ENCODE measurements at regions not wholly inside any gene's neighbourhood (a gene's known extent, or its start where the extent isn't known, plus 50 kb on each side); places are given as distances from the start of the nearest gene placed in this dataset.

DNA sequence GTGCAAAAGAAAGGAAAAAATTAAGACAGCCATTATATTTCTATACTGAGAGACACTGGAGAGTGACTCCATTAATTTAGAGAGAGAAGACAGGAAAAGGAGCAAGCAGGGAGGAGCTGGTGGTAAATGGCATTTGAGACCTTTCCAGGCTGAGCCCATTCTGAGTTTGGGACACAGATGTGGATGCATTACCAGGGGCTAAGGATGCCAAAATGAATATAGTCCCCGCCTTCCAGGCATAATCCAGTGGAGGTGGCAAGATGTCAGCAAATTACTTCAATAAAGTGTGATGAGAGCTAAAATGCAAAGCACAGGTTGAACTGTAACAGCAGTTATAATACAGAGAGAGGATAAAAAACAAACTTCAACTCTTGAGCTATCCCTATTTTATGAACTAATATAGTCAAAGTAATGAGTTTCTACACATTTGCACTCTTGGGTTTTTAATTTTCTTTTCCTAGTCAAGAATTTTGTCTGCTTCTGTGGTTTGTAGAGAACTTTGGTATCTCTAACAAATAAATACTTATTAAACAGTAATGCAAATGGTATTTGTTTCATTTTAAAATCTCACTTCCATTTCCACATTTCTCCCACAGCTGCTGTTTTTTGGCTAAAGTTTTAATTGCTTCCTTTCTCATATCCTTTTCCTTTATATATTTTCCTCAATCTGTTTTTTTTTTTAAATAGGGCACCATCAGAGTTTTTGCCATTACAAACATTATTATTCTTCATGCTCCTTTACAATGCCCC, 228.2 kb upstream of the KCNK2 start:
- H3K9ac ChIP-seq (ENCODE audit: low read depth, low read length, poor library complexity): no peak overlapping the region
- H3K23ac ChIP-seq (ENCODE audit: low read depth, low read length, poor library complexity): no peak overlapping the region
- H2AK5ac ChIP-seq (ENCODE audit: low read depth, low read length): no peak overlapping the region
- H3K27ac ChIP-seq (replicated peaks; ENCODE audit: low read length): no peak overlapping the region
- H2BK12ac ChIP-seq (ENCODE audit: low read length): no peak overlapping the region
- no peak overlapping the region for H2AFZ ChIP-seq (ENCODE audit: low read length)
- no peak overlapping the region for H3K4ac ChIP-seq (ENCODE audit: low read length)
- no peak overlapping the region for H3K18ac ChIP-seq (ENCODE audit: low read length)
- no peaks in the 10 kb centered on the region for H3K4me1 ChIP-seq (ENCODE audit: control insufficient read depth in 2 of 2, insufficient read depth in 1 of 2, low read depth in 1 of 2, low read length in 2 of 2)
- no peak overlapping the region for H2BK120ac ChIP-seq (ENCODE audit: low read depth, low read length)
- no peak overlapping the region for H4K91ac ChIP-seq (ENCODE audit: low read depth, low read length, poor library complexity)
- no peaks in the 10 kb centered on the region for H3K79me1 ChIP-seq (ENCODE audit: low read depth, low read length)
- no peak overlapping the region for H2BK15ac ChIP-seq (ENCODE audit: low read length)
- H3K14ac ChIP-seq (ENCODE audit: low read length): no peak overlapping the region
- H3K4me2 ChIP-seq (ENCODE audit: insufficient read depth, low read length, poor library complexity, severe bottlenecking): no peak overlapping the region
- H4K8ac ChIP-seq (ENCODE audit: low read depth, low read length): no peak overlapping the region
- DNase-seq (ENCODE audit: low spot score): no peak
- no CpG with 5 or more reads among the region's 1 CpG for WGBS, 2 donors (ENCODE audit: extremely low coverage in 2 of 2, insufficient read length in 2 of 2, insufficient replicate concordance in 1 of 2)
- no peaks in the 10 kb centered on the region for H3K36me3 ChIP-seq (replicated peaks in 1 of 2; ENCODE audit: control insufficient read depth in 2 of 2, insufficient read depth in 2 of 2, low read length in 2 of 2)
- no peak overlapping the region for H2BK5ac ChIP-seq (ENCODE audit: low read length)
- no peaks in the 10 kb centered on the region for H3K9me3 ChIP-seq (replicated peaks in 1 of 2; ENCODE audit: control insufficient read depth in 2 of 2, insufficient read depth in 1 of 2, low read depth in 1 of 2, low read length in 2 of 2)
- H3K4me3 ChIP-seq (ENCODE audit: low read length in 2 of 2): no peak overlapping the region
- H3K27me3 ChIP-seq (ENCODE audit: control insufficient read depth in 3 of 3, insufficient read depth in 3 of 3, low read depth in 1 of 3, low read length in 3 of 3): no peaks in the 10 kb centered on the region

DNA sequence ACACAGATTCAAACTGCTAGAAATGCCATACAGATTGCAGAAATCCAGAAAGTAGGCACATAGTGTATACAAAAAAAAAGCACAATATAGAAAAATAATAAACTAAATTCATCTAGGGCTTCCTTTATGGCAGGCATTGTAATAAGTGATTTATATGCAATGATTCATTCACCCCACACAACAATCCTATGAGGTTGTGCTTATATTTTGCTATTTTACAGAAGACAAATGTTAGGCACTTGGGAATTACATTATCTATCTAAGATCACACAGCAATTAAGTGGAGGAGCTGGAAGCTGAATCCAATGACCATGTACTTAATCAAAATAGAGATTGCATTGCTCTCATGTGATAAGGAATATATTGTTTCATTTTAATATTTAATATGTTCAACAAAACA, 225.7 kb upstream of the KCNK2 start:
- no peak overlapping the region for H2BK15ac ChIP-seq (ENCODE audit: low read length)
- H3K23ac ChIP-seq (ENCODE audit: low read depth, low read length, poor library complexity): no peak overlapping the region
- no peaks in the 10 kb centered on the region for H3K9me3 ChIP-seq (replicated peaks in 1 of 2; ENCODE audit: control insufficient read depth in 2 of 2, insufficient read depth in 1 of 2, low read depth in 1 of 2, low read length in 2 of 2)
- H4K91ac ChIP-seq (ENCODE audit: low read depth, low read length, poor library complexity): no peak overlapping the region
- H3K4me2 ChIP-seq (ENCODE audit: insufficient read depth, low read length, poor library complexity, severe bottlenecking): no peak overlapping the region
- H3K4me1 ChIP-seq (ENCODE audit: control insufficient read depth in 2 of 2, insufficient read depth in 1 of 2, low read depth in 1 of 2, low read length in 2 of 2): no peaks in the 10 kb centered on the region
- DNase-seq (ENCODE audit: low spot score): no peak
- H2AK5ac ChIP-seq (ENCODE audit: low read depth, low read length): no peak overlapping the region
- no peak overlapping the region for H3K9ac ChIP-seq (ENCODE audit: low read depth, low read length, poor library complexity)
- no peak overlapping the region for H2AFZ ChIP-seq (ENCODE audit: low read length)
- no peaks in the 10 kb centered on the region for H3K27me3 ChIP-seq (ENCODE audit: control insufficient read depth in 3 of 3, insufficient read depth in 3 of 3, low read depth in 1 of 3, low read length in 3 of 3)
- no peak overlapping the region for H3K27ac ChIP-seq (replicated peaks; ENCODE audit: low read length)
- no peak overlapping the region for H2BK12ac ChIP-seq (ENCODE audit: low read length)
- no peak overlapping the region for H2BK120ac ChIP-seq (ENCODE audit: low read depth, low read length)
- H2BK5ac ChIP-seq (ENCODE audit: low read length): no peak overlapping the region
- H3K79me1 ChIP-seq (ENCODE audit: low read depth, low read length): no peaks in the 10 kb centered on the region
- H3K18ac ChIP-seq (ENCODE audit: low read length): no peak overlapping the region
- no peak overlapping the region for H3K4me3 ChIP-seq (ENCODE audit: low read length in 2 of 2)
- H3K4ac ChIP-seq (ENCODE audit: low read length): no peak overlapping the region
- no peak overlapping the region for H4K8ac ChIP-seq (ENCODE audit: low read depth, low read length)
- no peak overlapping the region for H3K14ac ChIP-seq (ENCODE audit: low read length)
- H3K36me3 ChIP-seq (replicated peaks in 1 of 2; ENCODE audit: control insufficient read depth in 2 of 2, insufficient read depth in 2 of 2, low read length in 2 of 2): no peaks in the 10 kb centered on the region

GRCh38 chr1:214857716-214858115, 224.8 kb upstream of the KCNK2 start:
- Histone ChIP-seq H4K91ac (ENCODE audit: low read depth, low read length, poor library complexity) (no peak overlapping the region), H3K4me3 (ENCODE audit: low read length in 2 of 2) (no peak overlapping the region), H2BK120ac (ENCODE audit: low read depth, low read length) (no peak overlapping the region), H3K4me2 (ENCODE audit: insufficient read depth, low read length, poor library complexity, severe bottlenecking) (no peak overlapping the region), H3K9ac (ENCODE audit: low read depth, low read length, poor library complexity) (no peak overlapping the region), H3K4me1 (ENCODE audit: control insufficient read depth in 2 of 2, insufficient read depth in 1 of 2, low read depth in 1 of 2, low read length in 2 of 2) (no peaks in the 10 kb centered on the region), H2BK12ac (ENCODE audit: low read length) (no peak overlapping the region), H3K4ac (ENCODE audit: low read length) (no peak overlapping the region), H2AK5ac (ENCODE audit: low read depth, low read length) (no peak overlapping the region), H3K14ac (ENCODE audit: low read length) (no peak overlapping the region), H3K18ac (ENCODE audit: low read length) (no peak overlapping the region), H4K8ac (ENCODE audit: low read depth, low read length) (no peak overlapping the region), H2AFZ (ENCODE audit: low read length) (no peak overlapping the region), H3K27ac (replicated peaks; ENCODE audit: low read length) (no peak overlapping the region), H3K27me3 (ENCODE audit: control insufficient read depth in 3 of 3, insufficient read depth in 3 of 3, low read depth in 1 of 3, low read length in 3 of 3) (no peaks in the 10 kb centered on the region), H2BK5ac (ENCODE audit: low read length) (no peak overlapping the region), H3K9me3 (replicated peaks in 1 of 2; ENCODE audit: control insufficient read depth in 2 of 2, insufficient read depth in 1 of 2, low read depth in 1 of 2, low read length in 2 of 2) (no peaks in the 10 kb centered on the region), H2BK15ac (ENCODE audit: low read length) (no peak overlapping the region), H3K23ac (ENCODE audit: low read depth, low read length, poor library complexity) (no peak overlapping the region), H3K36me3 (replicated peaks in 1 of 2; ENCODE audit: control insufficient read depth in 2 of 2, insufficient read depth in 2 of 2, low read length in 2 of 2) (no peaks in the 10 kb centered on the region), H3K79me1 (ENCODE audit: low read depth, low read length) (no peaks in the 10 kb centered on the region)
- no CpG with 5 or more reads among the region's 3 CpGs for WGBS, 2 donors (ENCODE audit: extremely low coverage in 2 of 2, insufficient read length in 2 of 2, insufficient replicate concordance in 1 of 2)
- no peak for DNase-seq (ENCODE audit: low spot score)

DNA sequence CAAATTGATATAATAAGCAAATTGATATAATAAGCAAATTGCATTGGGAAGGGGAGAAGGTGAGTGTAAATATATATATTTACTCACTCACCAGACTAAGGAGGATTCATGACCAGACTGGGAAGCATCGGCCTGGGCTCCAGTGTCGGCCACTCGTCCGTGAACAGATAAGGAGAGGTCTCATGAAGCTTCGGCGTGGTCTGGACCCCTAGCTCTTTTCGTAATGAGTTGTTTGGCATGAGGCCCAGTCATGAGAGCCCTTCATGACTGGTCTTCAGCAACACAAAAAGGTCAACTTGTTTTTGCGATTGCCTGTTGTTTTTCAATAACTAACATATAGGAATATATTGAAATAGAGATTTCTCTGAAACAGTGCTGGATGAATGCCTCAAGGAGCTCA, 222.9 kb upstream of the KCNK2 start:
- no peak overlapping the region for H2BK120ac ChIP-seq (ENCODE audit: low read depth, low read length)
- H3K14ac ChIP-seq (ENCODE audit: low read length): no peak overlapping the region
- no peaks in the 10 kb centered on the region for H3K79me1 ChIP-seq (ENCODE audit: low read depth, low read length)
- H2BK12ac ChIP-seq (ENCODE audit: low read length): no peak overlapping the region
- H2BK5ac ChIP-seq (ENCODE audit: low read length): no peak overlapping the region
- no CpG with 5 or more reads among the region's 8 CpGs for WGBS, 2 donors (ENCODE audit: extremely low coverage in 2 of 2, insufficient read length in 2 of 2, insufficient replicate concordance in 1 of 2)
- no peak overlapping the region for H4K8ac ChIP-seq (ENCODE audit: low read depth, low read length)
- H3K27ac ChIP-seq (replicated peaks; ENCODE audit: low read length): no peak overlapping the region
- no peak overlapping the region for H2AFZ ChIP-seq (ENCODE audit: low read length)
- no peak overlapping the region for H2AK5ac ChIP-seq (ENCODE audit: low read depth, low read length)
- H2BK15ac ChIP-seq (ENCODE audit: low read length): no peak overlapping the region
- H3K4ac ChIP-seq (ENCODE audit: low read length): no peak overlapping the region
- H3K23ac ChIP-seq (ENCODE audit: low read depth, low read length, poor library complexity): no peak overlapping the region
- no peaks in the 10 kb centered on the region for H3K9me3 ChIP-seq (replicated peaks in 1 of 2; ENCODE audit: control insufficient read depth in 2 of 2, insufficient read depth in 1 of 2, low read depth in 1 of 2, low read length in 2 of 2)
- H3K4me2 ChIP-seq (ENCODE audit: insufficient read depth, low read length, poor library complexity, severe bottlenecking): no peak overlapping the region
- H3K27me3 ChIP-seq (ENCODE audit: control insufficient read depth in 3 of 3, insufficient read depth in 3 of 3, low read depth in 1 of 3, low read length in 3 of 3): no peaks in the 10 kb centered on the region
- no peaks in the 10 kb centered on the region for H3K4me1 ChIP-seq (ENCODE audit: control insufficient read depth in 2 of 2, insufficient read depth in 1 of 2, low read depth in 1 of 2, low read length in 2 of 2)
- no peaks in the 10 kb centered on the region for H3K36me3 ChIP-seq (replicated peaks in 1 of 2; ENCODE audit: control insufficient read depth in 2 of 2, insufficient read depth in 2 of 2, low read length in 2 of 2)
- H3K4me3 ChIP-seq (ENCODE audit: low read length in 2 of 2): no peak overlapping the region
- H3K18ac ChIP-seq (ENCODE audit: low read length): no peak overlapping the region
- no peak for DNase-seq (ENCODE audit: low spot score)
- H4K91ac ChIP-seq (ENCODE audit: low read depth, low read length, poor library complexity): no peak overlapping the region
- H3K9ac ChIP-seq (ENCODE audit: low read depth, low read length, poor library complexity): no peak overlapping the region

Data from neuronal stem cell (in vitro differentiated cells).